H1 (cell line): ENCODE measurements at regions not wholly inside any gene's neighbourhood (a gene's known extent, or its start where the extent isn't known, plus 50 kb on each side); places are given as distances from the start of the nearest gene placed in this dataset.

ENCODE experiments used
- KDM4A ChIP-seq: IDR thresholded peaks from one replicate; pipeline ENCODE4 v1.7.1; 2012; ENCODE audit warnings: low read depth, mild to moderate bottlenecking, moderate library complexity, low read length, inconsistent platforms; ENCODE audit not compliant: severe bottlenecking
- RFX5 ChIP-seq: IDR thresholded peaks from 2 replicates; pipeline ENCODE4 v1.6.1; 2011; ENCODE audit warnings: low read depth, low read length, improper control_type of control experiment, borderline replicate concordance
- SAP30 ChIP-seq: fragments of 300-600 bp; sonication (generic); IDR thresholded peaks from 2 replicates; pipeline ENCODE4 v1.7.1; 2012; ENCODE audit warnings: low read length, moderate library complexity, mild to moderate bottlenecking, inconsistent platforms; ENCODE audit not compliant: insufficient read depth, insufficient replicate concordance
- SP1 ChIP-seq: IDR thresholded peaks from 2 replicates; pipeline ENCODE4 v1.6.1; 2011; ENCODE audit warnings: low read depth, low read length
- SRF ChIP-seq: IDR thresholded peaks from 2 replicates; pipeline ENCODE4 v1.6.1; 2011; ENCODE audit warnings: mild to moderate bottlenecking, low read depth, low read length, moderate library complexity
- TCF12 ChIP-seq: IDR thresholded peaks from 2 replicates; pipeline ENCODE4 v1.6.1; 2011; ENCODE audit warnings: low read depth, mild to moderate bottlenecking, low read length
- TEAD4 ChIP-seq: IDR thresholded peaks from 2 replicates; pipeline ENCODE4 v1.6.1; 2012; ENCODE audit warnings: low read depth, low read length, inconsistent platforms, mixed read lengths
- TF ChIP-seq, protein P1 (sequence below): IDR thresholded peaks from 2 replicates; pipeline ENCODE4 v1.6.1; 2012; ENCODE audit warnings: low read length, inconsistent platforms
- TF ChIP-seq, protein P2 (sequence below): IDR thresholded peaks from 2 replicates; pipeline ENCODE4 v1.6.1; 2011; ENCODE audit warnings: low read depth, mild to moderate bottlenecking, low read length; ENCODE audit not compliant: insufficient read depth

DNA sequence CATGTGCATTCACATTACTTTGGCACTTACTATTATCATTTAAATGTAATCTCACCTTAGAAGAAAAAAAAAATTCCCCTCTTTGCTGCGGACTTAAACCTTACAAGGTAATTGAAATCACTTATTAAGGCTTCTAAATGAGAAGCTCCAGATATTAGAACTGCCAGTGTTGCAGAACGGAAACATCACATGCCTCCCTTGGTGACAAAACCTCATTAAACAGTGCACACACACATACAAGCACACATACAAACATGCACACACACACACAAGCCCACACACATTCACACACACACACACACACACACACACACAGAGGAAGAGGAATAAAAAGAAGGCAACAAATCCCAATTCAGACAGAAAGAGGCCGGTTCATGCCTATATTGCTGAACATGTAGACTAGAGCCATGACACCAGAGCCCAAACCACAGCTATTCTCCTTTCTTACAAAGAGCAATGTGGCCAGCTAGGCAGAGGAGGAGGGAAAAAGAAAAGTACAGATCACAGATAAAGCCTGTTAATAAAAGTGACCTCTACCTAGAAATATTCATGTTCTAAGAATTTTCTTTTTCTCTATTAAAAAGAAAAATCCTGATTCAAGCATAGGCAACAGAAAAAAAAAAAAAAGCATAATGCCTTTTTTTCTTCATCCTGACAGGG, 405.2 kb upstream of the FLRT2 start (continued):
- TF ChIP-seq SRF: no peak
- TF ChIP-seq, protein P1, sequence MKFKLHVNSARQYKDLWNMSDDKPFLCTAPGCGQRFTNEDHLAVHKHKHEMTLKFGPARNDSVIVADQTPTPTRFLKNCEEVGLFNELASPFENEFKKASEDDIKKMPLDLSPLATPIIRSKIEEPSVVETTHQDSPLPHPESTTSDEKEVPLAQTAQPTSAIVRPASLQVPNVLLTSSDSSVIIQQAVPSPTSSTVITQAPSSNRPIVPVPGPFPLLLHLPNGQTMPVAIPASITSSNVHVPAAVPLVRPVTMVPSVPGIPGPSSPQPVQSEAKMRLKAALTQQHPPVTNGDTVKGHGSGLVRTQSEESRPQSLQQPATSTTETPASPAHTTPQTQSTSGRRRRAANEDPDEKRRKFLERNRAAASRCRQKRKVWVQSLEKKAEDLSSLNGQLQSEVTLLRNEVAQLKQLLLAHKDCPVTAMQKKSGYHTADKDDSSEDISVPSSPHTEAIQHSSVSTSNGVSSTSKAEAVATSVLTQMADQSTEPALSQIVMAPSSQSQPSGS: no peak
- TF ChIP-seq TCF12: no peak
- no peak for TF ChIP-seq SAP30
- no peak for TF ChIP-seq SP1
- no peak for TF ChIP-seq TEAD4
- TF ChIP-seq KDM4A: no peak
- no peak for TF ChIP-seq RFX5
- TF ChIP-seq, protein P2, sequence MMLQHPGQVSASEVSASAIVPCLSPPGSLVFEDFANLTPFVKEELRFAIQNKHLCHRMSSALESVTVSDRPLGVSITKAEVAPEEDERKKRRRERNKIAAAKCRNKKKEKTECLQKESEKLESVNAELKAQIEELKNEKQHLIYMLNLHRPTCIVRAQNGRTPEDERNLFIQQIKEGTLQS: no peak
